ENCODE measurements at regions not wholly inside any gene's neighbourhood (a gene's known extent, or its start where the extent isn't known, plus 50 kb on each side); places are given as distances from the start of the nearest gene placed in this dataset.

DNA sequence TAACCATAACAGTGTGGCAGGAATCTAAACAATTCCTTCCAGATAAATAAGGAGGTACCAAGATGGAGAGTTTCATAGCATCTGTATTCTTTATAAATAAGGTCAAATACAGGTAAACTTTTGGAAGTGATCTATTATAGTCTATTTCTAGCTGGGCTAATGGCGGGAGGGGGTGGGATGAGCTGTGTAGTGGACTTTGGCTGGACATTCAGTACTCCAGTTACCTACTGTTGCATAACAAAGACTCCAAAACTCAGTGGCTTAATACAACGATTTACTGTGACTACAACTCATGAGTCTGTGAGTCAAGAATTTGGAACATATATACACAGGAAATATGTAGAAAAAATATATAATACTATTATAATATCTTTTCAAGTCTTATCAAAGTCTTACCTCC lies 496.1 kb downstream of the BCL11B start:
- POLR2A ChIA-PET, result no interaction called here
- TF ChIP-seq, protein P1, sequence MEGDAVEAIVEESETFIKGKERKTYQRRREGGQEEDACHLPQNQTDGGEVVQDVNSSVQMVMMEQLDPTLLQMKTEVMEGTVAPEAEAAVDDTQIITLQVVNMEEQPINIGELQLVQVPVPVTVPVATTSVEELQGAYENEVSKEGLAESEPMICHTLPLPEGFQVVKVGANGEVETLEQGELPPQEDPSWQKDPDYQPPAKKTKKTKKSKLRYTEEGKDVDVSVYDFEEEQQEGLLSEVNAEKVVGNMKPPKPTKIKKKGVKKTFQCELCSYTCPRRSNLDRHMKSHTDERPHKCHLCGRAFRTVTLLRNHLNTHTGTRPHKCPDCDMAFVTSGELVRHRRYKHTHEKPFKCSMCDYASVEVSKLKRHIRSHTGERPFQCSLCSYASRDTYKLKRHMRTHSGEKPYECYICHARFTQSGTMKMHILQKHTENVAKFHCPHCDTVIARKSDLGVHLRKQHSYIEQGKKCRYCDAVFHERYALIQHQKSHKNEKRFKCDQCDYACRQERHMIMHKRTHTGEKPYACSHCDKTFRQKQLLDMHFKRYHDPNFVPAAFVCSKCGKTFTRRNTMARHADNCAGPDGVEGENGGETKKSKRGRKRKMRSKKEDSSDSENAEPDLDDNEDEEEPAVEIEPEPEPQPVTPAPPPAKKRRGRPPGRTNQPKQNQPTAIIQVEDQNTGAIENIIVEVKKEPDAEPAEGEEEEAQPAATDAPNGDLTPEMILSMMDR (IDR thresholded peaks at IDR 0.05; ENCODE audit: control extremely low read depth, extremely low read depth, low read depth, missing control alignments), result no peak
- no peak for DNase-seq (ENCODE audit: extremely low spot score)
- CTCF ChIA-PET, result no interaction called here

DNA sequence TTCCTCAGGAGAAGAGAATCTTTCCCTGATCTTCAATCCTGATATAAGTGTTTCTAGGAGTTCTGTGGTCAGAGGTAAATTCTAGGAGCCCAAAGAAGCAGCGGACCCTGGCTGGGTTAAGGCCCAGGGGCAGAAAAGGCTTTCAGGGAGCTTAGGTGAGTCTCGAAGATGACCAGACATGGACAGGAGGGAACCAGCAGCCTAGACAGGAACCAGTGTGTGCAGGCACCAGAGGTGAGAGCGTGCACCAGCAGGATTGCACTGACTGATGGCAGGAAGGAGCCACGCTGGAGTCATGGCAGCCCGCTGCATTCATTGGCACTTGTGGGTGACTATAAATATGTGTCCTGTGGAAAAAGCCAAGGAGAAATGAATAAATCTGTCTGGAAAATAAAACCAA lies 489.9 kb downstream of the BCL11B start:
- TF ChIP-seq, protein P1 (IDR thresholded peaks at IDR 0.05; ENCODE audit: control extremely low read depth, extremely low read depth, low read depth, missing control alignments), result no peak
- CTCF ChIA-PET, result no interaction called here
- POLR2A ChIA-PET, result no interaction called here
- no peak for DNase-seq (ENCODE audit: extremely low spot score)

DNA sequence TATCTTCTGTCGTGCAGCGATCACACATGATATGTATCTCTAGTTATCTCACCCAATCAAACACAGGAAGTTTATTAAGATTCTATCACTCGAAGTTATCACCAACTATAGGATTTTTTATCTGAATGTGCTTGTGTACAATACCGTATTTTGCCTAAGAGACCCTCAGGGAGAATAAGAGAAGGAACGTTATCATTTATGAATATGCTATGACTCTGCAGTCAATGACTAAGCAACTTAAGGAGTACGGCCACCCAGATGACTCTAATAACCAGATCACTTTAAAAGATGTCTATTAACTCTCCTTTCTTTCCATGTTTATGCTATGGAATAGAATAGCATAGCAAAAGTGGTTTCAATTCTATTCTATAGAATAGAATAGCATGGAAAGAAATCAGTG lies 486.4 kb downstream of the BCL11B start:
- ChIA-PET POLR2A (no interaction called here), CTCF (no interaction called here)

DNA sequence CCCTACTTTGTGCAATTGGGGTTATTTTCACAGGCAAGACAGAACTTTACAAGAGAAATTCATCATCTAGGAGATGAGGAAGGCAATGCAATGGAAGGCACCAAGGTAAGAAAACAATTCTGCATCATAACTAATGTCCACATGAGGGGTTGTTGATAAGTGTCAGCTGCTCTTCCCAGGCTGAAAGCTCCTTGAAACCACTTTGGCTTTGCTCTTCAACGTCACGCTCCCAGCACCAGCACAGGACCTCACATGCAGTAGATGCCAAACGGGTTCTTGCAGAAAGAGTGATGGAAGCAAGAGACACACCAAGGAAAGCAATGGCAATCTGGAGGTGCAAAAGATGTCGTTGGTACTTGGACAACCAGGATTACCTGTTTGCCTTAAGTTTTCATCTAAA lies 485.5 kb downstream of the BCL11B start:
- ChIA-PET CTCF (no interaction called here), POLR2A (no interaction called here)
- DNase-seq (ENCODE audit: extremely low spot score), result no peak
- TF ChIP-seq, protein P1 (IDR thresholded peaks at IDR 0.05; ENCODE audit: control extremely low read depth, extremely low read depth, low read depth, missing control alignments), result no peak

More for the DNA sequence above, 486.4 kb downstream of the BCL11B start:
- DNase-seq (ENCODE audit: extremely low spot score), result no peak
- TF ChIP-seq, protein P1 (IDR thresholded peaks at IDR 0.05; ENCODE audit: control extremely low read depth, extremely low read depth, low read depth, missing control alignments), result no peak

DNA sequence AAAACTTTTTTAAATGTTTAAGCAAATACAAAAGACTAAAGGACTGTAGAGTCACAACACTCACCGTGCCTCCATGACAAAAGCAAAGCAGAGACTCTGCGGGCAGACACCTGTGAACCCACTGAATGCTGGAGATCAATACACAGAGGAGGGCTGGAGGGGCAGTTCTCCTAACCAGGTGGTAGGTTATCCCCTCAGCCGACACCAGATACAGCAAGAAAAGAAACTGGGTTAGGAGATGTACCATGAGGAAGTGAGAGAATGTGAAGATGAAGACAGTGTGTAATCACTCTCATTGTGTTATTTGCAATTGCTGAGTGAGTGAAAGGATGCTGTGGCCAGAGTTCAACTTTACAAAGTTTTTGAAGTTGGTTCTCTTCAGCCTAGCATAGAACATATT lies 480.3 kb downstream of the BCL11B start:
- DNase-seq (ENCODE audit: extremely low spot score), result no peak
- POLR2A ChIA-PET, result no interaction called here
- CTCF ChIA-PET, result interaction anchor here (1.3 kb wide), 1 partner anchor 32 kb away, joined by 3 read pairs; no protein-coding TSS in a partner anchor
- TF ChIP-seq, protein P1 (IDR thresholded peaks at IDR 0.05; ENCODE audit: control extremely low read depth, extremely low read depth, low read depth, missing control alignments), result no peak

DNA sequence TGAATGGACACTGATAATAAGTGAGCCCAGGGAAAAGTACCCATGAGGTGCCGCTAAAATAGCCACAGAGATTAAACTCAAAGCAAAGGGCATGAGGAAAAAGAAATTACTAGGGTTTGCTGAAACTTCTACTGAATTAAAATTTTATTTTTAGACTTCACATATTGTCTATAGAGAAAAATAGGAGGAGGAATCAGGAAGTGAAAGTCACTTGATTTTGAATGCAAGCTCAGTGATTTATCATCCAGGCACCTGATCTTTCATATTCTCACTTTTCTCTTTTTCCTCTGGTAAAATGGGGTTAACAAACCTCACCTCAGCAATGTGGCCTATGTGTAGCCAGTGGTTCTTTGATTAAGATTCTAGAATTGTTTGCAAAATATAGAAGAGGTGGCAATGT lies 479.8 kb downstream of the BCL11B start:
- CTCF ChIA-PET, result interaction anchor here (1.3 kb wide), 1 partner anchor 32 kb away, joined by 3 read pairs; no protein-coding TSS in a partner anchor
- POLR2A ChIA-PET, result no interaction called here
- DNase-seq (ENCODE audit: extremely low spot score), result no peak
- TF ChIP-seq, protein P1 (IDR thresholded peaks at IDR 0.05; ENCODE audit: control extremely low read depth, extremely low read depth, low read depth, missing control alignments), result no peak

DNA sequence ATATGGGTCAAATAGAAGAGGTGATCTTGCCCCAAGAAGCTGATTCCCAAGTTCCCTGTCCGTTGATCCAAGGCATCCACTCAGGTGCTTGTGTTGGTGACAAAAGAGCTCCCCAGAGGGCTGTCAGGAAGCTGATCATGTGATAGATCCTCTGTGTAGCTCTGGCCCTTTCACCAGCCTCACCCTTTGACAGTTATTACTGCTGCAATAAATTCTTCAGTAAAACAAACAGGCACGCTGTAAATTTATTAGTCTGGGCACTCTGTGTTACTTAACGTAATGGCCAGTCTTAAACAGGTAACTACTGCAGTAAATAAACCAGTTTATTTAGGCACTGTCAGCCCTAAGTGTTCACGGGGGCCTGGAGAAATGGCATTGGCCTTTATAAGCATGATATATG lies 473.9 kb downstream of the BCL11B start:
- DNase-seq (ENCODE audit: extremely low spot score), result no peak
- POLR2A ChIA-PET, result no interaction called here

More for the DNA sequence above, 473.9 kb downstream of the BCL11B start:
- CTCF ChIA-PET, result no interaction called here
- TF ChIP-seq, protein P1 (IDR thresholded peaks at IDR 0.05; ENCODE audit: control extremely low read depth, extremely low read depth, low read depth, missing control alignments), result no peak
